Endothelial cell of umbilical vein (primary cell): ENCODE measurements at regions not wholly inside any gene's neighbourhood (a gene's known extent, or its start where the extent isn't known, plus 50 kb on each side); places are given as distances from the start of the nearest gene placed in this dataset.

Source experiments
- BruUV-seq: library from RNA; stranded (reverse); fragments of 400-500 nt; replicated peaks from 2 replicates; lab custom pipeline; 2021; lab: Mats Ljungman, UMichigan
- CTCF ChIA-PET: fragments of 300-600, 350-600 bp; sonication (Branson Sonifier 250); formaldehyde crosslinking; loops from one replicate; lab custom pipeline; 2021; ENCODE audit warnings: antibody characterized with exemption, inconsistent platforms; lab: Charles Lee
- POLR2A ChIA-PET: fragments of 300-600, 350-600 bp; sonication (Branson Sonifier 250); formaldehyde crosslinking; loops from one replicate; lab custom pipeline; 2021; ENCODE audit warnings: antibody characterized with exemption, inconsistent platforms; lab: Charles Lee
- DNase-seq: peaks from one replicate; pipeline ENCODE4 v3.0.0-alpha.2; 2011; ENCODE audit warnings: low read depth, low spot score
- FAIRE-seq: peaks from 2 replicates; lab custom pipeline; 2011; peaks lifted over from hg19 to GRCh38; lab: Jason Lieb, UNC
- H2AFZ ChIP-seq: 2 replicates; pipeline ENCODE4 v1.6.0; 2012; ENCODE audit warnings: low read depth, low read length, control low read depth, inconsistent platforms
- H3K27ac ChIP-seq: 2 replicates; pipeline ENCODE4 v1.5.1; 2011; ENCODE audit warnings: low read depth, mild to moderate bottlenecking, control low read depth, low read length, moderate library complexity; ENCODE audit not compliant: insufficient read depth
- H3K27me3 ChIP-seq, 2 experiments: 2 replicates each; pipeline versions ENCODE4 v1.6.0 to v1.6.1; 2011; ENCODE audit warnings: low read length in 2 of 2, mixed read lengths in 1 of 2; ENCODE audit not compliant: control insufficient read depth in 2 of 2, insufficient read depth in 2 of 2
- H3K36me3 ChIP-seq, 2 experiments: 2 replicates in 1 of 2; 3 replicates in 1 of 2; pipeline ENCODE4 v1.5.1; 2011; ENCODE audit warnings: low read length in 2 of 2, mild to moderate bottlenecking in 1 of 2, moderate library complexity in 1 of 2; ENCODE audit not compliant: control insufficient read depth in 2 of 2, insufficient read depth in 2 of 2; ENCODE audit errors: extremely low read depth in 1 of 2
- H3K4me1 ChIP-seq: 3 replicates; pipeline ENCODE4 v1.5.1; 2011; ENCODE audit warnings: mild to moderate bottlenecking, low read length; ENCODE audit not compliant: control insufficient read depth, insufficient read depth; ENCODE audit errors: extremely low read depth
- H3K4me2 ChIP-seq: 2 replicates; pipeline ENCODE4 v1.6.1; 2011; ENCODE audit warnings: low read length, control low read depth, mixed read lengths; ENCODE audit not compliant: insufficient read depth
- H3K4me3 ChIP-seq, 3 experiments: fragments of 200-600 bp in 1 of 3; sonication (generic), shearing (Covaris generic) in 1 of 3; replicated peaks in 1 of 3; 2 replicates each; pipeline ENCODE4 v1.5.1; 2011 to 2016; ENCODE audit warnings: control low read depth in 3 of 3, low read length in 3 of 3, mild to moderate bottlenecking in 2 of 3, inconsistent platforms in 1 of 3, low read depth in 1 of 3, moderate library complexity in 1 of 3; ENCODE audit not compliant: insufficient read depth in 1 of 3
- H3K79me2 ChIP-seq: 2 replicates; pipeline ENCODE4 v1.6.0; 2012; ENCODE audit warnings: low read length, inconsistent platforms; ENCODE audit not compliant: control insufficient read depth, insufficient read depth
- H3K9ac ChIP-seq: replicated peaks from 2 replicates; pipeline ENCODE3; 2011; ENCODE audit warnings: low read length, control low read depth; ENCODE audit not compliant: insufficient read depth; ENCODE audit errors: extremely low read depth
- H3K9me1 ChIP-seq: replicated peaks from 3 replicates; pipeline ENCODE4 v1.6.0; 2011; ENCODE audit warnings: mild to moderate bottlenecking, low read length; ENCODE audit not compliant: control insufficient read depth, insufficient read depth; ENCODE audit errors: extremely low read depth
- H3K9me3 ChIP-seq: replicated peaks from 2 replicates; pipeline ENCODE4 v1.5.1; 2012; ENCODE audit warnings: low read length, inconsistent platforms; ENCODE audit not compliant: control insufficient read depth, insufficient read depth
- H4K20me1 ChIP-seq: replicated peaks from 2 replicates; pipeline ENCODE3; 2011; ENCODE audit warnings: mild to moderate bottlenecking, low read length; ENCODE audit not compliant: control insufficient read depth, insufficient read depth; ENCODE audit errors: extremely low read depth
- CTCF ChIP-seq, 2 donors: IDR thresholded peaks; 1 replicate in 1 of 2; 2 replicates in 1 of 2; pipeline ENCODE4 v1.5.1; 2011; ENCODE audit warnings: low read length in 2 of 2, mild to moderate bottlenecking in 2 of 2, moderate library complexity in 2 of 2, control low read depth in 1 of 2, inconsistent platforms in 1 of 2, low read depth in 1 of 2; ENCODE audit not compliant: insufficient read depth in 1 of 2; ENCODE audit errors: extremely low read depth in 1 of 2
- EZH2 ChIP-seq: IDR thresholded peaks from 2 replicates; pipeline ENCODE4 v1.6.1; 2012; ENCODE audit warnings: borderline replicate concordance, low read depth, mild to moderate bottlenecking, moderate library complexity, low read length, inconsistent platforms; ENCODE audit not compliant: severe bottlenecking
- FOS ChIP-seq: IDR thresholded peaks from 2 replicates; pipeline ENCODE4 v1.6.1; 2011; ENCODE audit warnings: mild to moderate bottlenecking, low read length, moderate library complexity, borderline replicate concordance; ENCODE audit not compliant: insufficient read depth
- GATA2 ChIP-seq: IDR thresholded peaks from 2 replicates; pipeline ENCODE4 v1.7.0; 2011; ENCODE audit warnings: low read depth, mild to moderate bottlenecking, moderate library complexity, mixed read lengths, low read length; ENCODE audit not compliant: insufficient read length, insufficient read depth
- JUN ChIP-seq: IDR thresholded peaks from 2 replicates; pipeline ENCODE4 v1.6.1; 2011; ENCODE audit warnings: borderline replicate concordance, low read depth; ENCODE audit not compliant: insufficient read length, insufficient read depth
- MYC ChIP-seq: IDR thresholded peaks from one replicate; pipeline ENCODE4 v1.6.1; 2011; ENCODE audit warnings: mild to moderate bottlenecking, low read depth, low read length
- POLR2A ChIP-seq: IDR thresholded peaks from 2 replicates; pipeline ENCODE4 v1.6.1; 2012; ENCODE audit warnings: low read depth, mild to moderate bottlenecking, control low read depth, low read length
- POLR2AphosphoS5 ChIP-seq: IDR thresholded peaks from 2 replicates; pipeline ENCODE4 v1.6.1; 2012; ENCODE audit warnings: low read depth, mild to moderate bottlenecking, control low read depth, low read length, moderate library complexity; ENCODE audit not compliant: insufficient read depth
- dilution Hi-C: fragments of 300-500 bp; cut with MboI; formaldehyde crosslinking; loops from one replicate; pipeline ENCODE4 v1.15.0; 2019; ENCODE audit warnings: low sequenced_read_pairs; ENCODE audit not compliant: extremely low pct_ligation_motif_present
- intact Hi-C: fragments of 100-400 bp; cut with micrococcal nuclease; formaldehyde crosslinking; loops from one replicate; pipeline ENCODE4 v1.10.0; 2022
- TF ChIP-seq, protein P1 (sequence below): IDR thresholded peaks from 2 replicates; pipeline ENCODE4 v1.6.1; 2011; ENCODE audit not compliant: insufficient read depth, insufficient read length

- dilution Hi-C loops, result no loop called here
- intact Hi-C loops, result no loop called here
- no peaks in the 10 kb centered on the region for H3K9me1 ChIP-seq
- H2AFZ ChIP-seq, result no peak overlapping the region
- H3K4me1 ChIP-seq, result peaks cover 24% of the 10 kb centered on the region
- POLR2A ChIA-PET, result no interaction called here
- no peaks in the 10 kb centered on the region for H3K9me3 ChIP-seq
- no peaks in the 10 kb centered on the region for H3K27me3 ChIP-seq
- no peaks in the 10 kb centered on the region for H4K20me1 ChIP-seq
- CTCF ChIA-PET, result interaction anchor here (1.0 kb wide), 1 partner anchor 104 kb away, joined by 5 read pairs; no protein-coding TSS in a partner anchor
- BruUV-seq, result no TSS peak
- no peaks in the 10 kb centered on the region for H3K36me3 ChIP-seq
- DNase-seq (no peak), FAIRE-seq (no peak)
- H3K4me3 ChIP-seq, result no peak overlapping the region
- no peak overlapping the region for H3K4me2 ChIP-seq
- no peak overlapping the region for H3K27ac ChIP-seq
- TF ChIP-seq GATA2, result no peak
- TF ChIP-seq MYC, result no peak
- TF ChIP-seq POLR2A, result no peak
- TF ChIP-seq EZH2, result no peak
- TF ChIP-seq JUN, result no peak
- no peak for TF ChIP-seq FOS
- TF ChIP-seq CTCF (IDR thresholded peaks at IDR 0.05; ENCODE audit: extremely low read depth in 1 of 2, insufficient read depth in 1 of 2, low read depth in 1 of 2, low read length in 2 of 2), result no peak
- TF ChIP-seq, protein P1, sequence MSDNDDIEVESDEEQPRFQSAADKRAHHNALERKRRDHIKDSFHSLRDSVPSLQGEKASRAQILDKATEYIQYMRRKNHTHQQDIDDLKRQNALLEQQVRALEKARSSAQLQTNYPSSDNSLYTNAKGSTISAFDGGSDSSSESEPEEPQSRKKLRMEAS, result no peak
- TF ChIP-seq POLR2AphosphoS5, result no peak
- H3K79me2 ChIP-seq, result no peaks in the 10 kb centered on the region
- H3K9ac ChIP-seq, result no peak overlapping the region
These were observed 86.8 kb upstream of the RGS4 start for GRCh38 chr1:162982364-162982763.
